Cerebellar cortex (tissue), 1 donor: ENCODE measurements at regions not wholly inside any gene's neighbourhood (a gene's known extent, or its start where the extent isn't known, plus 50 kb on each side); places are given as distances from the start of the nearest gene placed in this dataset.
"Not testable (repeated sequence)": the region's sequence is repeated elsewhere in the genome, so short reads cannot be mapped to it uniquely, and the experiment has no call there.

Source experiments
- DNase-seq: peaks from one replicate; pipeline ENCODE4 v3.0.0-alpha.2; 2015; ENCODE audit warnings: low spot score

GRCh38 chr4:77220828-77221613, 64.0 kb downstream of the CCNG2 start:
- DNase-seq: no peak

GRCh38 chr4:77225022-77225421, 68.0 kb downstream of the CCNG2 start:
- no peak for DNase-seq

- no peak for DNase-seq
Measured at GRCh38 chr4:77226939-77227705, 70.1 kb downstream of the CCNG2 start.

- DNase-seq: no peak
Measured at GRCh38 chr4:77229433-77229832, 72.4 kb downstream of the CCNG2 start.

GRCh38 chr4:77232653-77233052, 75.6 kb downstream of the CCNG2 start:
- DNase-seq: no peak

GRCh38 chr4:77235289-77235854, 78.4 kb downstream of the CCNG2 start:
- no peak for DNase-seq

- no peak for DNase-seq
Measured at GRCh38 chr4:77236806-77237205, 79.8 kb downstream of the CCNG2 start.

GRCh38 chr4:77240469-77241066, 83.6 kb downstream of the CCNG2 start:
- peak; percentile 61 for DNase-seq

GRCh38 chr4:77248805-77249204, 91.8 kb downstream of the CCNG2 start:
- DNase-seq: no peak

GRCh38 chr4:77251751-77252150, 94.7 kb downstream of the CCNG2 start:
- peak; percentile 54 for DNase-seq

- no peak for DNase-seq
Measured at GRCh38 chr4:77263247-77263646, 106.2 kb downstream of the CCNG2 start.

- DNase-seq: not testable (repeated sequence)
Measured at GRCh38 chr4:77263976-77264375, 107.0 kb downstream of the CCNG2 start.

GRCh38 chr4:77264826-77265225, 107.8 kb downstream of the CCNG2 start:
- no peak for DNase-seq

- DNase-seq: no peak
Measured at GRCh38 chr4:77268108-77268507, 111.1 kb downstream of the CCNG2 start.

- DNase-seq: no peak
Measured at GRCh38 chr4:77269505-77269904, 112.5 kb downstream of the CCNG2 start.

GRCh38 chr4:77273412-77273811, 116.4 kb downstream of the CCNG2 start:
- no peak for DNase-seq

- not testable (repeated sequence) for DNase-seq
Measured at GRCh38 chr4:77279114-77279513, 122.1 kb downstream of the CCNG2 start.

GRCh38 chr4:77282305-77282704, 125.3 kb downstream of the CCNG2 start:
- no peak for DNase-seq

- DNase-seq: no peak
Measured at GRCh38 chr4:77284036-77284435, 127.0 kb downstream of the CCNG2 start.

GRCh38 chr4:77286906-77287305, 129.9 kb downstream of the CCNG2 start:
- DNase-seq: no peak

- DNase-seq: no peak
Measured at GRCh38 chr4:77293426-77293825, 136.4 kb downstream of the CCNG2 start.

GRCh38 chr4:77300996-77301395, 144.0 kb downstream of the CCNG2 start:
- DNase-seq: not testable (repeated sequence)

- DNase-seq: no peak
Measured at GRCh38 chr4:77305766-77306165, 148.8 kb downstream of the CCNG2 start.
